ENCODE measurements at regions not wholly inside any gene's neighbourhood (a gene's known extent, or its start where the extent isn't known, plus 50 kb on each side); places are given as distances from the start of the nearest gene placed in this dataset.

- TF ChIP-seq ZNF121 (CRISPR knock-in tag; IDR thresholded peaks at IDR 0.05) (no peak), JUN (CRISPR knock-in tag; IDR thresholded peaks at IDR 0.05) (no peak), OVOL2 (CRISPR knock-in tag; IDR thresholded peaks at IDR 0.05; ENCODE audit: borderline replicate concordance) (no peak), RORB (CRISPR knock-in tag; IDR thresholded peaks at IDR 0.05) (no peak)
These were observed 164.5 kb upstream of the NCK2 start (continued) for GRCh38 chr2:105580216-105580615.

DNA sequence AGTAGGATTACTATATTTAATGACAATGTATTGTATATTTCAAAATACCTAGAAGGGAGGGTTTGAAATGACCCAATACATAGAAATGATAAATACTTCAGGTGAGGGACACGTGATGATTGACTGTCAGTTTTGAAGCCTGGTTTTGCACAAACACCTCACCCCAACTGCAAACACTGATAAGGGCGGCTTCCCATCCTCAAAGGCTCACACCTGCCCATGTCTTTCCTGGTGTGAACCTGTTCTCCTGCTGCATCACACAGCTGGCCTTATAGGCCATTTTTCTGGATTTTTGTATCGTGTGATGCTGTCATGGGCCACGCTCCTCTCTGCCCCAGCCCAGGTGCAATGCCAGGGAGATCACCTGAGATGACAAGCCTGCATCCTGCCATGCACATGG, 166.5 kb upstream of the NCK2 start:
- H3K4me3 Mint-ChIP-seq = no peak overlapping the region
- ChIA-PET CTCF (interaction anchor here (1.1 kb wide), 1 partner anchor 17 kb away, joined by 3 read pairs; no protein-coding TSS in a partner anchor), POLR2A (no interaction called here)
- TF ChIP-seq, protein P1, sequence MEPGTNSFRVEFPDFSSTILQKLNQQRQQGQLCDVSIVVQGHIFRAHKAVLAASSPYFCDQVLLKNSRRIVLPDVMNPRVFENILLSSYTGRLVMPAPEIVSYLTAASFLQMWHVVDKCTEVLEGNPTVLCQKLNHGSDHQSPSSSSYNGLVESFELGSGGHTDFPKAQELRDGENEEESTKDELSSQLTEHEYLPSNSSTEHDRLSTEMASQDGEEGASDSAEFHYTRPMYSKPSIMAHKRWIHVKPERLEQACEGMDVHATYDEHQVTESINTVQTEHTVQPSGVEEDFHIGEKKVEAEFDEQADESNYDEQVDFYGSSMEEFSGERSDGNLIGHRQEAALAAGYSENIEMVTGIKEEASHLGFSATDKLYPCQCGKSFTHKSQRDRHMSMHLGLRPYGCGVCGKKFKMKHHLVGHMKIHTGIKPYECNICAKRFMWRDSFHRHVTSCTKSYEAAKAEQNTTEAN (CRISPR knock-in tag; IDR thresholded peaks at IDR 0.05) = no peak
- TF ChIP-seq FOXP4 (CRISPR knock-in tag; IDR thresholded peaks at IDR 0.05) (no peak), PRRX2 (CRISPR knock-in tag; IDR thresholded peaks at IDR 0.05) (no peak), FOXP1 (CRISPR knock-in tag; IDR thresholded peaks at IDR 0.05; ENCODE audit: borderline replicate concordance) (no peak), CREB1 (CRISPR knock-in tag; IDR thresholded peaks at IDR 0.05) (no peak), MAX (CRISPR knock-in tag; IDR thresholded peaks at IDR 0.05) (no peak)
- TF ChIP-seq, protein P2, sequence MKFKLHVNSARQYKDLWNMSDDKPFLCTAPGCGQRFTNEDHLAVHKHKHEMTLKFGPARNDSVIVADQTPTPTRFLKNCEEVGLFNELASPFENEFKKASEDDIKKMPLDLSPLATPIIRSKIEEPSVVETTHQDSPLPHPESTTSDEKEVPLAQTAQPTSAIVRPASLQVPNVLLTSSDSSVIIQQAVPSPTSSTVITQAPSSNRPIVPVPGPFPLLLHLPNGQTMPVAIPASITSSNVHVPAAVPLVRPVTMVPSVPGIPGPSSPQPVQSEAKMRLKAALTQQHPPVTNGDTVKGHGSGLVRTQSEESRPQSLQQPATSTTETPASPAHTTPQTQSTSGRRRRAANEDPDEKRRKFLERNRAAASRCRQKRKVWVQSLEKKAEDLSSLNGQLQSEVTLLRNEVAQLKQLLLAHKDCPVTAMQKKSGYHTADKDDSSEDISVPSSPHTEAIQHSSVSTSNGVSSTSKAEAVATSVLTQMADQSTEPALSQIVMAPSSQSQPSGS (CRISPR knock-in tag; IDR thresholded peaks at IDR 0.05; ENCODE audit: borderline replicate concordance, low read depth) = no peak
- TF ChIP-seq, protein P3, sequence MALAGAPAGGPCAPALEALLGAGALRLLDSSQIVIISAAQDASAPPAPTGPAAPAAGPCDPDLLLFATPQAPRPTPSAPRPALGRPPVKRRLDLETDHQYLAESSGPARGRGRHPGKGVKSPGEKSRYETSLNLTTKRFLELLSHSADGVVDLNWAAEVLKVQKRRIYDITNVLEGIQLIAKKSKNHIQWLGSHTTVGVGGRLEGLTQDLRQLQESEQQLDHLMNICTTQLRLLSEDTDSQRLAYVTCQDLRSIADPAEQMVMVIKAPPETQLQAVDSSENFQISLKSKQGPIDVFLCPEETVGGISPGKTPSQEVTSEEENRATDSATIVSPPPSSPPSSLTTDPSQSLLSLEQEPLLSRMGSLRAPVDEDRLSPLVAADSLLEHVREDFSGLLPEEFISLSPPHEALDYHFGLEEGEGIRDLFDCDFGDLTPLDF (CRISPR knock-in tag; IDR thresholded peaks at IDR 0.05) = no peak
- TF ChIP-seq, protein P4, sequence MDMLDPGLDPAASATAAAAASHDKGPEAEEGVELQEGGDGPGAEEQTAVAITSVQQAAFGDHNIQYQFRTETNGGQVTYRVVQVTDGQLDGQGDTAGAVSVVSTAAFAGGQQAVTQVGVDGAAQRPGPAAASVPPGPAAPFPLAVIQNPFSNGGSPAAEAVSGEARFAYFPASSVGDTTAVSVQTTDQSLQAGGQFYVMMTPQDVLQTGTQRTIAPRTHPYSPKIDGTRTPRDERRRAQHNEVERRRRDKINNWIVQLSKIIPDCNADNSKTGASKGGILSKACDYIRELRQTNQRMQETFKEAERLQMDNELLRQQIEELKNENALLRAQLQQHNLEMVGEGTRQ (CRISPR knock-in tag; IDR thresholded peaks at IDR 0.05) = no peak
- peaks cover 4% of the 10 kb centered on the region; the same call in 1 of the 2 replicates for H3K9me3 Mint-ChIP-seq
- H3K27ac Mint-ChIP-seq = no peak overlapping the region
- ATAC-seq (no peak), DNase-seq (ENCODE audit: low spot score) (no peak)
- no peaks in the 10 kb centered on the region; the same call in 1 of the 2 replicates for H3K27me3 Mint-ChIP-seq (ENCODE audit: low read depth)
- peaks cover 25% of the 10 kb centered on the region for H3K4me1 Mint-ChIP-seq
- H3K36me3 Mint-ChIP-seq = no peaks in the 10 kb centered on the region

- Mint-ChIP-seq H3K27ac (no peak overlapping the region), H3K9me3 (peaks cover 4% of the 10 kb centered on the region; the same call in 1 of the 2 replicates), H3K4me1 (peaks cover 21% of the 10 kb centered on the region), H3K4me3 (no peak overlapping the region), H3K36me3 (no peaks in the 10 kb centered on the region), H3K27me3 (ENCODE audit: low read depth) (no peaks in the 10 kb centered on the region; the same call in 1 of the 2 replicates)
- CTCF ChIA-PET = interaction anchor here (1.1 to 1.8 kb wide), 2 partner anchors 18 to 158 kb away, joined by 3 to 7 read pairs; no protein-coding TSS in a partner anchor
- no peak for TF ChIP-seq NR2C2 (CRISPR knock-in tag; IDR thresholded peaks at IDR 0.05)
- no peak for TF ChIP-seq CREB1 (CRISPR knock-in tag; IDR thresholded peaks at IDR 0.05)
- TF ChIP-seq, protein P2 (CRISPR knock-in tag; IDR thresholded peaks at IDR 0.05; ENCODE audit: borderline replicate concordance, low read depth) = no peak
- ATAC-seq (no peak), DNase-seq (ENCODE audit: low spot score) (no peak)
- POLR2A ChIA-PET = no interaction called here
These were observed 166.9 kb upstream of the NCK2 start for GRCh38 chr2:105577762-105578161.

All from WTC11 (cell line).